WERI-Rb-1 (cell line): ENCODE measurements at regions not wholly inside any gene's neighbourhood (a gene's known extent, or its start where the extent isn't known, plus 50 kb on each side); places are given as distances from the start of the nearest gene placed in this dataset.
"Not testable (repeated sequence)": the region's sequence is repeated elsewhere in the genome, so short reads cannot be mapped to it uniquely, and the experiment has no call there.

ENCODE experiments used
- DNase-seq: peaks from one replicate; pipeline ENCODE4 v3.0.0-alpha.2; 2020
- H3K27ac ChIP-seq: fragments of 250-450 bp; sonication (Bioruptor Pico); 2 replicates; pipeline ENCODE4 v1.5.1; 2020; ENCODE audit warnings: mild to moderate bottlenecking, moderate library complexity
- H3K27me3 ChIP-seq: fragments of 250-450 bp; sonication (Bioruptor Pico); 2 replicates; pipeline ENCODE4 v1.5.1; 2021; ENCODE audit warnings: mild to moderate bottlenecking, low read depth, moderate library complexity; ENCODE audit not compliant: insufficient read depth, severe bottlenecking
- H3K36me3 ChIP-seq: fragments of 250-450 bp; sonication (Bioruptor Pico); 2 replicates; pipeline ENCODE4 v1.5.1; 2020; ENCODE audit warnings: mild to moderate bottlenecking, moderate library complexity
- H3K4me3 ChIP-seq: 2 replicates; pipeline ENCODE4 v1.5.1; 2011; ENCODE audit warnings: low read depth, mild to moderate bottlenecking, control low read depth, low read length
- H3K9me3 ChIP-seq: fragments of 250-450 bp; sonication (Bioruptor Pico); 2 replicates; pipeline ENCODE4 v1.5.1; 2021; ENCODE audit warnings: mild to moderate bottlenecking, moderate library complexity; ENCODE audit not compliant: severe bottlenecking
- CTCF ChIP-seq: IDR thresholded peaks from 2 replicates; pipeline ENCODE4 v1.5.1; 2011; ENCODE audit warnings: low read depth, mild to moderate bottlenecking, control low read depth, inconsistent platforms, low read length

- H3K27me3 ChIP-seq = no peaks in the 10 kb centered on the region
- peak; percentile 4 for DNase-seq
- no peak overlapping the region for H3K4me3 ChIP-seq
- no peak overlapping the region for H3K27ac ChIP-seq
- TF ChIP-seq CTCF = no peak
- no peaks in the 10 kb centered on the region for H3K36me3 ChIP-seq
- H3K9me3 ChIP-seq = no peaks in the 10 kb centered on the region
Measured at GRCh38 chr2:72023678-72024390, 123.8 kb downstream of the CYP26B1 start.

- H3K4me3 ChIP-seq, H3K27me3 ChIP-seq, H3K9me3 ChIP-seq, H3K27ac ChIP-seq, DNase-seq, H3K36me3 ChIP-seq: not testable (repeated sequence)
Measured at GRCh38 chr2:72021371-72021770, 126.3 kb downstream of the CYP26B1 start.

DNA sequence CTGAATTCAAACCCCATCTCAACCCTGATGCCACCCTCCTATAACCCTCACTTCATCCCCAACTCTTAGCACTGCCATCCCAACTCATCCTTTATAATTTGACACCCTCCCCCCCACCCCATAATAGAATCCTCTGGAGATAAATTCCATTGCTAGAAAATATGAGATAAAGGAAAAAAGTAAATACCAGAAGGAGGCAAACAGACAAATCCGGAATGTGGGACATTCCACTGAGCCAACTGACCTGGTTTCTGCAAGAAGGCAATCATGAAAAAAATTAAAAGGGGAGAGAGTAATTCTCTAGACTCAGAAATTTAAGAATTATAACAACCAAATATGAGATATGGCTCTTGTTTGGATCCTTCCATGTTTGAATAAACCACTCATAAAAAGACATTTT is 132.4 kb downstream of the CYP26B1 start:
- no peak overlapping the region for H3K4me3 ChIP-seq
- no peak overlapping the region for H3K27ac ChIP-seq
- no peak for TF ChIP-seq CTCF
- no peaks in the 10 kb centered on the region for H3K36me3 ChIP-seq
- no peak for DNase-seq
- H3K9me3 ChIP-seq = no peaks in the 10 kb centered on the region
- no peaks in the 10 kb centered on the region for H3K27me3 ChIP-seq

GRCh38 chr2:72014831-72015230 is 132.8 kb downstream of the CYP26B1 start:
- TF ChIP-seq CTCF = no peak

DNA sequence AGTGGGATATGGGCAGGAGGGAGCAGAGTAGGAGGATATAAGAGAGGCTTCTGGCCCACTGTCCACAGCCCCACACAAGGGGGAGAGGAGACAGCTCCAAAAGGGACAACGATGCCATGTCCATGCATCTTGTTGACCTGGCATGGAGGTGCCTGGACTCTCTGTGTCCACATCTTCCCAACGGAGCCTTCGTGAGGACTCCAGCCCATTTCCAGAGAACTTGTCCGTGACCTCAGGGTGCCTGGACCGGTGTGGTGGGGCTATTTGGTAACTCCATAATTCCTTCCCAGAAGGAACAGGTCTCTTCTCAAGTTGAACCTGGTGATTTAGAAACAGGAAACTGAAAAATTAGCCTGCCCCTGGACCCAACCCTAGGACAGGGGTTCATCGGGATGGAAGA is 133.9 kb downstream of the CYP26B1 start:
- TF ChIP-seq CTCF = no peak
- H3K27me3 ChIP-seq = no peaks in the 10 kb centered on the region
- no peaks in the 10 kb centered on the region for H3K36me3 ChIP-seq
- no peaks in the 10 kb centered on the region for H3K9me3 ChIP-seq
- no peak overlapping the region for H3K27ac ChIP-seq
- H3K4me3 ChIP-seq = no peak overlapping the region
- no peak for DNase-seq

More at GRCh38 chr2:72014831-72015230, 132.8 kb downstream of the CYP26B1 start:
- no peak overlapping the region for H3K4me3 ChIP-seq
- no peaks in the 10 kb centered on the region for H3K9me3 ChIP-seq
- no peaks in the 10 kb centered on the region for H3K36me3 ChIP-seq
- H3K27ac ChIP-seq = no peak overlapping the region
- DNase-seq = no peak
- H3K27me3 ChIP-seq = no peaks in the 10 kb centered on the region

GRCh38 chr2:72012886-72013574 is 134.6 kb downstream of the CYP26B1 start:
- no peak overlapping the region for H3K27ac ChIP-seq
- TF ChIP-seq CTCF = no peak
- DNase-seq = no peak

More at GRCh38 chr2:72012886-72013574, 134.6 kb downstream of the CYP26B1 start:
- Histone ChIP-seq H3K4me3 (no peak overlapping the region), H3K9me3 (no peaks in the 10 kb centered on the region), H3K27me3 (no peaks in the 10 kb centered on the region), H3K36me3 (no peaks in the 10 kb centered on the region)
